OCI-LY1 (cell line): ENCODE measurements at regions not wholly inside any gene's neighbourhood (a gene's known extent, or its start where the extent isn't known, plus 50 kb on each side); places are given as distances from the start of the nearest gene placed in this dataset.

Experiments
- CTCF ChIP-seq: fragments of 200-600 bp; sonication (generic), shearing (Covaris generic); IDR thresholded peaks from 2 replicates; pipeline ENCODE4 v1.5.1; 2017; ENCODE audit warnings: mild to moderate bottlenecking, antibody characterized with exemption, low read length, moderate library complexity, mixed read lengths
- EZH2 ChIP-seq: fragments of 200-600 bp; sonication (generic), shearing (Covaris generic); IDR thresholded peaks from 2 replicates; pipeline ENCODE4 v1.8.0; 2017; ENCODE audit warnings: borderline replicate concordance, mixed run types, mild to moderate bottlenecking, antibody characterized with exemption, low read length, moderate library complexity, mixed read lengths

DNA sequence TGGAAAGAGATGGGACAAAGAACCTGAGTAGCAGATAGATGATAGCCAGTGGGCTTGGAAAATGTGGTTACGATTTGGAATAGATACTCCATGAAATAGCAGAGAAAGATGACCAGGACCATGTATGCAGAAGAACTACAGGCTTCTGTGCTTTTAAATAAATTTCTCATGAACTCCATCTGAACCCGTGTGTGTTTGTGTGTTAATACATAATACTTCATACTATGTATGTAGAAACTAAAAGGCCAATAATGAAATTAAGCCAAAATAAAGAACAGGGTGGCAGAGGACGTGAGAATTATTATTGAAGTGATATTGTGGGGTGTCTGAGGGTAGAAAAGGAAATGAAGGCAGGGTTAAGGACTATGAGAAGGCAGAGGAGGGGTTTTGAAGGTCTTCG lies 385.1 kb upstream of the RPS23 start:
- TF ChIP-seq CTCF, result no peak
- no peak for TF ChIP-seq EZH2
